ENCODE measurements at regions not wholly inside any gene's neighbourhood (a gene's known extent, or its start where the extent isn't known, plus 50 kb on each side); places are given as distances from the start of the nearest gene placed in this dataset.

DNA sequence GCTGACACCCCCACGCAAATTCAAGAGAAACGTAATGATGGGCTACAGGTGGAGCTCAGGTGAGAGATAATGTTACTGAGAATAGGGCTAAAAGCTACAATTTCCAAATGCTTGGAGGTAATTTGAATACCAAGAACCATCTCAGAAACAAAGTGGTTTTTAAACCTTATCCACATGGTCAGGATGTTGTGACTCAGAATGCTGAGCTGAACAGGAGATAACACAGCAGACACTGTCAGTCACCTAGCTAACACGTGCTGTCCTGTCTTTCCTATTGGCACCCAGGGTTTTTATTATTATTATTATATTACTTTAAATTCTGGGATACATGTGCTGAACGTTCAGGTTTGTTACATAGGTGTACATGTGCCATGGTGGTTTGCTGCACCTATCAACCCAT, 233.0 kb upstream of the MAF start:
- DNase-seq (ENCODE audit: low spot score): no peak

DNA sequence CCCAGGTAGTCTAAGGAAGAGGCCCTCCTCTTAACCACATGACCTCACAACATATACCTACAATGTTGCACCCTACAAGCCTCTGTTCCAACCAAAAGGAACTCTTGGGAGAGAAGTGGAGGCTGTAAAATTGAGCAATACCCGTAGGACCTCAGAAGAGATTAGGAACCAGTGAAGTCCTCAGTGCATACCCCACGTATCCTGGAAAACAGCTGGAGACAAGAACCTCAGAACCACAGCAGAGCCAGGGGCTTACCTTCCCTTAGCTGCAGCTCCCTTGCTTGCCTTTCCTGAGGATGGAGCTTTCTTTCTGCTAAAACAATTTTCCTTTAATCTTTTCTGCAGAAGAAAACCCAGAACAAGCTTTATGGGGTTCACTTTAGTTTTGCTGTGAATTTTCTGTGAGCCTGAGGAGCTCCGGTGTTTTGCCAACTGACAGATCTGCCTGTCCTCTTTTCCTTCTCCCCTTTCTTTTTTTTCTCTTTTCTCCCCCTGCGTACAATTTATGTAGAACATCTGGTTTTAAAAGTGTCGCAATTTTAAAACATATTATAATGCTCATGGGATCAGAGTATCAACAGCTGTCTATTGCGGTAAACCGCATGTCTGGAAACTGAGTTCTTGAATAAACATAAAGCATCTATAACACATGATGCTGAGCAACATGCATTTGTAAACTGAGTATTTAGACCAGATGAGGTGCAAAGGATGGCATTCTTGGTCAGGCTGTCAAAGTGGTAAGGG, 226.4 kb upstream of the MAF start:
- DNase-seq (ENCODE audit: low spot score): no peak

GRCh38 chr16:79825002-79825401, 224.5 kb upstream of the MAF start:
- DNase-seq (ENCODE audit: low spot score): no peak

GRCh38 chr16:79823639-79824038, 223.1 kb upstream of the MAF start:
- no peak for DNase-seq (ENCODE audit: low spot score)

DNA sequence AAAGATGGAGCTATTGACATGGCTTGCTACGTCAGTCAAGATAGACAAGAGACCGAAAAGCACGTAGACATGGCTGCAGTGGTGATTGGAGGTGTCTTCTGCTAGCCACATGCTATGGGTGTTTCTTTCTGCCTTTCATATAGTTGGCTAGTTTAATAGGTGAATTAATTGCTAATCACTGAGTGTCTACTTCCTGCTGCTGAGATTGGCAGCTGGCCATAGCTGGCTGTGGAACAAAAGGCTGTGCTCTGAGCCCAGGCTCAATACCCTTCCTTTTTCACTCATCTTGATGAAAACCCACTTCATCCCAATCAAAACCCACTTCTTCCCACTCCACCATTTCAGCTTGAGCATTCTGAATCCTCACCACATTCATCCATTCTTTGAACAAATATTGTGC, 221.4 kb upstream of the MAF start:
- DNase-seq (ENCODE audit: low spot score): no peak

- no peak for DNase-seq (ENCODE audit: low spot score)
Measured at GRCh38 chr16:79816081-79816497, 215.6 kb upstream of the MAF start.

GRCh38 chr16:79815049-79815448, 214.5 kb upstream of the MAF start:
- no peak for DNase-seq (ENCODE audit: low spot score)

DNA sequence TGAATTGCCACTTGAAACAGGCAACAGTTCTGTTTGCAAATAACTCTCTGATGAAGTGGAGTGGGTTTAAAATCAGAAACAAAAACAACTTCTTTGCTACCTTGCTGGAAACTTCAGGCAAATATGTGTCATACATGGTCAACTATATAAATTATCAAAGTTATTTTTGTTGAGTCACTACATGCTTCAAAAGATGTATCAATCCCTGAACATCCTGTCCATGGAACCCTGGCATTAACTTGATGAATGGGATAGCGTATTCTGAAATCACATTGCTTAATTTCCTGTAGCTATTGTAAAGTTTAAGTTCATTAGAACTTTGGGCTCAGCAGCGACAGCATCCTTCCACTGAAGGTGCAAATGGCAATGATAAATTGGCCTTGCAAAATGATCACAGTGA, 213.6 kb upstream of the MAF start:
- no peak for DNase-seq (ENCODE audit: low spot score)

GRCh38 chr16:79811541-79811940, 211.0 kb upstream of the MAF start:
- no peak for DNase-seq (ENCODE audit: low spot score)

DNA sequence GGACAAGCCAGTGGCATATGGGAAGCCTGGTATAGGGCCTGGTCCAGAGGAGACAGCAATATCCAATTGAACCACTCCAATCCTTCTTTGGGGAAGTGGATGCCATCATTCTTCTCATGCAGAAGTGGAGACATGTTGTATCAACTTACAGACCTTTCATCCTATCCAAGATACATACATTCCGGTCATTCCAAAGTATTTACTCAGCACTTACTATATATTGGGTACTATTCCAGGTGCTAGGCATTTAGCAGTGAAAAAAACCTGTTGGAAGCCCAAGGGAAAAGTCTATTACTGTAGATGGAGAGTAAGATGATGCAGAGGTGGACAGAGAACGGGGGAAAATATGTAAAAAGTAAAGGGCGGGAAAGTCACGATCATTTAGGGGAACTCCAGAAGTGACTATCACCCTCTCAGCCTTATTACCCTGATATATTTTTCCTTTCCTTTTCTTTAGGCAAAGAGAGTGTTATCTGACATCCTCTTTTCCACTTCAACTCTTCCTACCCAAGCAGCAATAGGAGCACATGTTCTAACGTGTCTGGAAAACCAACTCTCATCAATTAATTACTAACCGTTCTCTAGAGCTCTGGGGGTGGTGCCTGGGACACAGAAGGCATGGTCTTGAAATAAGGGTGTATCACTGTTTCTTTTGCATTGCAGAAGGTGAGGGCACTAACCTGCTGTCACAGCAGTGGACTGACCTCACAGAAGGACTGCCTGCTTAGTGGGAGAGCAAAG, 210.1 kb upstream of the MAF start:
- DNase-seq (ENCODE audit: low spot score): no peak

DNA sequence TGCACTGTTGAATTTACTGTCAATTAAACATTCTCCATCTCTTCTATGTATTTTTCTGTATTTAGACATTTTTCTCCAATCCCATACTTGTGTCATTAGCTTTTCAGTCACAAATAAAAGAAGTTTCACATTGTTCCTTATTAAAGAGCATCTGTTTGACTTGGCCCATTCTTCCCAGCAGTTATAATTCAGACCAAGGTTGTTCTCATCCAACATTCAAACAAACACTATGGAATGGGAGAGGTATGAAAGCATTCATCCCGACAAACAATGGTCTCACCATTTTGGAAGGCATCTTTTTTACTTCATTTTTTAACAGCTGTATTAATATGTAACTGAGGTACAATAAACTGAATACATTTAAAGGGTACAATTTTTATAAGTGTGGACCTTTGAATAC, 208.8 kb upstream of the MAF start:
- no peak for DNase-seq (ENCODE audit: low spot score)

GRCh38 chr16:79808731-79809130, 208.2 kb upstream of the MAF start:
- no peak for DNase-seq (ENCODE audit: low spot score)

DNA sequence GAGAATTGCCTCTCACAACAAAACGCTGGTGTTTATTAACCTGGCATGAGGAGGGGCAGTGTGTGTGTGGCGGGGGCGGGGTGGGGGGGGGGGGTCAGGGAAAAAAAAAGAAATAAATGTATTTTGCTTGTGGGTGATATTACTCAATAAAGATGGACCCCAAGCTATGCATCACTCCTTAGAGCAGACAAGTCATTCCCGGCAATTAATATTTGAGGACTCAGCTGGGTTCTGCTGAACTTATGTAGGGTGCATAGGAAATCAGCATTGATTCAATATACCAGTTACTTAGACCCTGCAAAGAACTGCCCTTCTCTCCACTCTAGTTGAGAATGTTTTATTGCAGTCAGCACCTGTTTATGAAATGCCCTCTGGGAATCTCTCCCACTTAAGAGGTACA, 206.2 kb upstream of the MAF start:
- no peak for DNase-seq (ENCODE audit: low spot score)

DNA sequence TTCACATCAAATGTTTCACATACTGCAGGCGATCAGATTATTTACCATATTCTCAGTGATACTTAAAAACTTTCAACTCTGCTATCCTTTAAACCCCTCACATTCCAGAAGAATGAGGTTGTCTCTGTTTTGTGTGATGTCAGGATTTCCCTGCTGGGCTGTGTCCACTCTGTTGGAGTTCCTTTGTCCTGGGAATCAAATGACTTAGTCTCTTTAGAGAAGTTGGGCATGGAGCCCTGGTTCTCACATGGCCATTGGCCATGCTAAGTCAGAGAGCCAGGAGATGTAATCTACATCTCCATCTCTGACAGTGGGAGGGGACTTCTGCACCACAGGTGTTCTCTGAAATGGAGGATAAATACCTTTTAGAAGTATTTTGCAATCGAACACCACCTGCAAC, 205.1 kb upstream of the MAF start:
- no peak for DNase-seq (ENCODE audit: low spot score)

- no peak for DNase-seq (ENCODE audit: low spot score)
Measured at GRCh38 chr16:79801646-79802045, 201.1 kb upstream of the MAF start.

- DNase-seq (ENCODE audit: low spot score): no peak
Measured at GRCh38 chr16:79800016-79800608, 199.6 kb upstream of the MAF start.

DNA sequence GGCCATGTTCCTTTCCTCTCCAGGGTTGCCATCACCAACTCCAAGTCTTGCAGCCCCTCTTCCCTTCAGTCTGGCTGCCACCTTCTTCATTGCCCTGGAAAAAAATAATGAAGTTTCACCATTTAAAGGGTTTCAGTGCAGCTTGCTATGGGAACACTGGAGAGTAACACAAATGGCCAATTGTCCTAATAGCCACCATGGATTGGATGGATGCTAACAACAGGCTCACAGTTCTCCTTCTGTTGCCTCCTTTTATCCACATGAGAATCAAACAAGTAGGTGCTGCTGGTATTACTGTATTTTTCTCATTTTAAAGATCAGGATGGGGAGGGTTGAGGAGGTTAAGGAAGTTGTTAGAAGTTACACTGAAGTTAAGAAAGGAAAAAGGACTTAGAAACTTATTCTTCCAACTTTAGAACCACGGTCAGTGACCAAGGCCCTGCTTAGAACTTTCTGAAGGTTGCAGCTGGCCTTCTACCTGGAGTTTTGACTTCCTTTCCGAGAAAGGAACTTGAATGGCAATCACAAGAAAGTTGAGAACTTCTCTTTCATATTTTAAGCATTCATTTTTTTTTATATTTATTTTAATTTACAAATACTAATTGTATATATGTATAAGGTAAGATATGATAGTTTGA, 198.0 kb upstream of the MAF start:
- DNase-seq (ENCODE audit: low spot score): no peak

- no peak for DNase-seq (ENCODE audit: low spot score)
Measured at GRCh38 chr16:79797486-79797885, 196.9 kb upstream of the MAF start.

GRCh38 chr16:79795556-79795955, 195.0 kb upstream of the MAF start:
- no peak for DNase-seq (ENCODE audit: low spot score)

GRCh38 chr16:79794941-79795340, 194.4 kb upstream of the MAF start:
- no peak for DNase-seq (ENCODE audit: low spot score)

GRCh38 chr16:79792664-79793351, 192.3 kb upstream of the MAF start:
- DNase-seq (ENCODE audit: low spot score): no peak

DNA sequence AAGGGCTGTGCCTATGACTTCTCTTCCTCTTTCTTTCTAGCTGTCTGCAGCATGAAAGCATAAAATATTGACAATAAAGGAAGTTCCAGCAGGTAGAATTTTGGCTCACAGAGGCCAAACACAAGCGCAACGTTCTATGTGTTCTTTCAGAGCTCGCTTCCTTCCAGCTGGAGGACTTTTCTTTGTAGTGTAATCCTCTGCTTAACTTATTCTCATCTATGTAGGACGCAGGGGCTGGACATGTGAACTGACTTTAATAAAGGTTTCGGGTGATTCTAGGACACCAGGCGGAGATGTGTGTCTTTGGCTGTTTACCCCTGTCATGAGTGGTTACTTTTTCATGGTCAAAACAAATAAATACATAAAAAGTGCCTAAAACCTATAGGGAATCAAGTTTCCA, 191.5 kb upstream of the MAF start:
- no peak for DNase-seq (ENCODE audit: low spot score)
